ENCODE measurements at regions not wholly inside any gene's neighbourhood (a gene's known extent, or its start where the extent isn't known, plus 50 kb on each side); places are given as distances from the start of the nearest gene placed in this dataset.

- TF ChIP-seq SPI1 (IDR thresholded peaks at IDR 0.05; ENCODE audit: low read depth, low read length) (no peak), POLR2A (IDR thresholded peaks at IDR 0.05; ENCODE audit: low read depth, low read length) (no peak)
These were observed 249.4 kb upstream of the CTAGE1 start for GRCh38 chr18:22667156-22667555.
